ENCODE measurements at regions not wholly inside any gene's neighbourhood (a gene's known extent, or its start where the extent isn't known, plus 50 kb on each side); places are given as distances from the start of the nearest gene placed in this dataset.

- no peak for DNase-seq (ENCODE audit: low read depth in 1 of 2, low spot score in 1 of 2)
- TF ChIP-seq JUND (IDR thresholded peaks at IDR 0.05; ENCODE audit: low read depth) = no peak
- in situ Hi-C loops (cut with HindIII; ENCODE audit: low pct_unique_long_range_greater_than_20kb, low sequenced_read_pairs) = no loop called here
Measured at GRCh38 chr2:160550048-160550447, 56.4 kb upstream of the RBMS1 start.

DNA sequence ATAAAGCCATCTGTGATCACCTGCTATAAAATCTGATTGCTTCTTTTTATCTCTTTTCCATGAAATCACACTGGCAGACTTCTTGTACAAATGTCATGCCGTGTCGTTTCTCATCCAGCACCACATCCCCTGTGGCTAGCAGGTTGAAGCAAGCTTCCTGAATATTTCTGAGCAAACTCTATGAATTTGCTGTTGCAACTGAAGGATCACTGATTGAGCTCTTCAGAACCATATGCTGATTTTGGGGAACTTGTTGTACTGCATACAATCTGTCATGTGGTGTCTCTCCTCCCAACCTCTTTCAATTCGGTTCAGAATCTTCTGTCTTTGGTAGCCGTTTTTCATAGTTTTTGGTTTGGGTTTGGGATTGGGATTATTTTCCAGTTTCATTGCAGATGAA, 57.7 kb upstream of the RBMS1 start:
- DNase-seq (ENCODE audit: low read depth in 1 of 2, low spot score in 1 of 2) = no peak
- no peak for TF ChIP-seq JUND (IDR thresholded peaks at IDR 0.05; ENCODE audit: low read depth)
- in situ Hi-C loops (cut with HindIII; ENCODE audit: low pct_unique_long_range_greater_than_20kb, low sequenced_read_pairs) = no loop called here

DNA sequence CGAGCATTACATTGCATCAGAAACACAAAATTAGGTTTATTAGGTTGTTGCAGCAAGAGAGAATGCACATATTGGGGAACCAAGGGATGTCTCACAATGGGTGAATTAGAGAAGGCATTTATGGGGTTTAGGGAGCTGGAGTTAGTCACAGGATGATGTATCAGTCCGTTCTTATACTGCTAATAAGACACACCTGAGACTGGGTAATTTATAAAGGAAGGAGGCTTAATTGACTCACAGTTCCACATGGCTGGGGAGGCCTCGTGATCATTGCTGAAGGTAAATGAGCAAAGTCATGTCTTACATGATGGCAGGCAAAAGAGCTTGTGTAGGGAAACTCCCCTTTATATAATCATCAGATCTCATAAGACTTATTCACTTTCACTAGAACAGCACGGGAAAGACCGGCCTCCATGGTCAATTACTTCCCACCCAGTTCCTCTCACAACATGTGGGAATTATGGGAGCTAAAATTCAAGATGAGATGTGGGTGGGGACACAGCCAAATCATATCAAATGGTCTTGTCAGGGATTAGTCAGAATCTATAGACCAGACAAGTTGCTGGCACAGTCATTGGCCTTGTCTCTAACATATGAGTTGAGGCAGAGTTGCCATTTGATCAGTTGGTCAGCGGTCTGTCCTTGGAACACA, 61.9 kb upstream of the RBMS1 start:
- in situ Hi-C loops (cut with HindIII; ENCODE audit: low pct_unique_long_range_greater_than_20kb, low sequenced_read_pairs) = no loop called here
- DNase-seq (ENCODE audit: low read depth in 1 of 2, low spot score in 1 of 2) = no peak
- no peak for TF ChIP-seq JUND (IDR thresholded peaks at IDR 0.05; ENCODE audit: low read depth)

DNA sequence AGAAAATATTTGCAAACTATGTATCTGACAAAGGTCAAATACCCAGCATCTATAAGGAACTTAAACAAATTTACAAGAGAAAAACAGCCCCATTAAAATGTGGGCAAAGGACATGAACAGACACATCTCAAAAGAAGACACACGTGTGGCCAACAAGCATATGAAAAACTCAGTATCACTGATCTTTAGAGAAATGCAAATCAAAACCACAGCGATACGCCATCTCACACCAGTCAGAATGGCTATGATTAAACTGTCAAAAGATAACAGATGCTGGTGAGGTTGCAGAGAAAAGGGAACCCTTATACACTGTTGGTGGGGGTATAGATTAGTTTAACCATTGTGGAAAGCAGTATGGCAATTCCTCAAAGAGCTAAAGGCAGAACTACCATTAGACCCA, 64.3 kb upstream of the RBMS1 start:
- no peak for DNase-seq (ENCODE audit: low read depth in 1 of 2, low spot score in 1 of 2)
- in situ Hi-C loops (cut with HindIII; ENCODE audit: low pct_unique_long_range_greater_than_20kb, low sequenced_read_pairs) = no loop called here
- no peak for TF ChIP-seq JUND (IDR thresholded peaks at IDR 0.05; ENCODE audit: low read depth)

DNA sequence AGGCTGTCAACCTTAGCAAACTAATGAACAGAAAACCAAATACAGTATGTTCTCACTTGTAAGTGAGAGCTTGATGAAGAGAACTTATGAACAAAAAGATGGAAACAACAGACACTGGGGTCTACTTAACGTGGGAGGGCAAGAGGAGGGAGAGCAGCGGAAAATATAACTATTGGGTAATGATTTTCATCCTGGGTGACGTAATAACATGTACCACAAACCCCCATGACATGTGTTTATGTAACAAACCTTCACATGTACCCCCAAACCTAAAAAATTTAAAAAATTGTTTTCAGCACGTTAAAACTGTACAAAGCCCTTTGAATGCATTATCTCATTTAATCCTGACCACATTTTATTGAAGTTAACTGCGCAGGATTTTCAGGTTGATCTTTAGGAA, 64.9 kb upstream of the RBMS1 start:
- no peak for TF ChIP-seq JUND (IDR thresholded peaks at IDR 0.05; ENCODE audit: low read depth)
- no peak for DNase-seq (ENCODE audit: low read depth in 1 of 2, low spot score in 1 of 2)
- in situ Hi-C loops (cut with HindIII; ENCODE audit: low pct_unique_long_range_greater_than_20kb, low sequenced_read_pairs) = no loop called here

DNA sequence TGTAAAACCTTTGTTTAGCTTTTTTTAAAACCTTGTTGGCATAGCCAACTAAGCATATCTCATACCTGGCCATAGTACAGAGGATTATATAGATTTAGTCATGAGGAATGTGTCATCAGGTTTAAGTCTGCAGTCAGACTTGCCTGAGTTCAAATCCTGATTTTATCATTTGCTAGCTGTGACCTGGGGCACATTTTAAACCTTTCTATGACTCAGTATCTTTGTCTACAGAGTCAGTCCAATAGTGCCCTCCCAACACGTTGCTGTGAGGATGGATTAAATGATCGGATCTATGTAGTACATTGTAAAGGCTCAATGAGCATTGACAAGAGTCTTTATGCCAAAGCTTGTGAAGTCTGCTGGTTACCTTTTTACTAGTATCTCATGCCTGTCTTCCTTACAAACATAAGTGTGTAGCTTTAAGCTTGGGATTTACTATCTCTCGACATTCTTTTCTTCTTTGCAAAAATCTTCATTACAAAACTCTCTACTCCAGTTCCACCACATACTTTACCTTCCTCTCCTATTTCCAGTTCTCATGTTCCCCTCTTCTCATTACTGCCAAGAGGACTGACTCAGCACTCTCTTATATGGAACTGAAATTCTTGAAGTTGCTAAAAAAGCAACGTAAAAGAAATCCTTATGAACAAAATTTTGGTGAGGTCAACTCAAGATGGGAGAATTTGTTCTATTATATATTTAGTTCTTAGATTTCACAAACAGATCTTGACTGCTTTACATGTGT, 68.1 kb upstream of the RBMS1 start:
- in situ Hi-C loops (cut with HindIII; ENCODE audit: low pct_unique_long_range_greater_than_20kb, low sequenced_read_pairs) = no loop called here
- TF ChIP-seq JUND (IDR thresholded peaks at IDR 0.05; ENCODE audit: low read depth) = no peak

GRCh38 chr2:160562730-160563129, 69.1 kb upstream of the RBMS1 start:
- no peak for DNase-seq (ENCODE audit: low read depth in 1 of 2, low spot score in 1 of 2)
- in situ Hi-C loops (cut with HindIII; ENCODE audit: low pct_unique_long_range_greater_than_20kb, low sequenced_read_pairs) = no loop called here
- TF ChIP-seq JUND (IDR thresholded peaks at IDR 0.05; ENCODE audit: low read depth) = no peak

More for the DNA sequence above, 68.1 kb upstream of the RBMS1 start:
- DNase-seq (ENCODE audit: low read depth in 1 of 2, low spot score in 1 of 2) = peak in 1 of 2 experiments; percentile 32

- DNase-seq (ENCODE audit: low read depth in 1 of 2, low spot score in 1 of 2) = no peak
- in situ Hi-C loops (cut with HindIII; ENCODE audit: low pct_unique_long_range_greater_than_20kb, low sequenced_read_pairs) = no loop called here
- TF ChIP-seq JUND (IDR thresholded peaks at IDR 0.05; ENCODE audit: low read depth) = no peak
Measured at GRCh38 chr2:160564591-160564990, 71.0 kb upstream of the RBMS1 start.

- TF ChIP-seq JUND (IDR thresholded peaks at IDR 0.05; ENCODE audit: low read depth) = no peak
- in situ Hi-C loops (cut with HindIII; ENCODE audit: low pct_unique_long_range_greater_than_20kb, low sequenced_read_pairs) = no loop called here
- DNase-seq (ENCODE audit: low read depth in 1 of 2, low spot score in 1 of 2) = no peak
Measured at GRCh38 chr2:160565099-160565845, 71.7 kb upstream of the RBMS1 start.

DNA sequence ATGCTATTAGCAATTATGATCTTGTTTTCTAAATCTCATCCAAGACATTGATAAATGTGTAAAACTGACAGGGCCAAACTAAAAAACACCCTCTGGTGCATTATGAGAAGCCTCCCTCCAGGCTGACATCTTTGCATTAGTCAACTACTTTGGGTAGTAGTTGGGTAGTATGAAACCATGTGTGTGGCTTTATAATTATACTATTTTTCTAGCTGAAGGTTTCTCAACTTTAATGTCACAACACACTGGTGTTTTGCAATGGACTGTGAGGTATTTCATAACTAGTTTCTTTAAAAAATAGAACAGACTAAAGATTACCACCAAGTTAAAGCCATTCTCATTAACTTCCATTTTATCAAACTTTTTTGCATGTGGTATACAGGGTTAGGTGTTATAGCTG, 73.1 kb upstream of the RBMS1 start:
- in situ Hi-C loops (cut with HindIII; ENCODE audit: low pct_unique_long_range_greater_than_20kb, low sequenced_read_pairs) = no loop called here
- DNase-seq (ENCODE audit: low read depth in 1 of 2, low spot score in 1 of 2) = no peak
- TF ChIP-seq JUND (IDR thresholded peaks at IDR 0.05; ENCODE audit: low read depth) = no peak

GRCh38 chr2:160568856-160569255, 75.2 kb upstream of the RBMS1 start:
- no peak for TF ChIP-seq JUND (IDR thresholded peaks at IDR 0.05; ENCODE audit: low read depth)
- DNase-seq (ENCODE audit: low read depth in 1 of 2, low spot score in 1 of 2) = no peak
- in situ Hi-C loops (cut with HindIII; ENCODE audit: low pct_unique_long_range_greater_than_20kb, low sequenced_read_pairs) = no loop called here

DNA sequence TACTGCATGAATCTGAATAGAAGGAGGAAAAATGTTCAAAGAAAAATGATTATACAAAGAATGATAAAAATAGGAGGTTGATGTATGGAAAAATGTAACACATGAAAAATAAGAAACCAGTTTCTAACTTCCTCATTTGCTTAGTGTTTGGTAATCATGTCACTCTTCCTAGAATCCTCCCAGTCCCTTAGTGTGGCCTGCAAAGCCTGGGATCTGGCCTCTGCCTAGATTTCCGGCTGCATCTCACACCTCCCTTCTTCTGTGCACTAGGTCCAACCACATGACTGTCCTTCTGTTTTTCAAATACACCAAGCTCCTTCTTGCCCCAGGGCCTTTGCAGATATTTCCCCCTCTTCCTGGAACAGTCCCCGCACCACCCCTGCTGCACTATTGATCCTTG, 76.8 kb upstream of the RBMS1 start:
- TF ChIP-seq JUND (IDR thresholded peaks at IDR 0.05; ENCODE audit: low read depth) = no peak
- in situ Hi-C loops (cut with HindIII; ENCODE audit: low pct_unique_long_range_greater_than_20kb, low sequenced_read_pairs) = no loop called here
- DNase-seq (ENCODE audit: low read depth in 1 of 2, low spot score in 1 of 2) = no peak

All from T47D (cell line).